Mesenchymal stem cell (in vitro differentiated cells and primary cell): ENCODE measurements at regions not wholly inside any gene's neighbourhood (a gene's known extent, or its start where the extent isn't known, plus 50 kb on each side); places are given as distances from the start of the nearest gene placed in this dataset.

Experiments used
- DNase-seq: peaks from one replicate; pipeline ENCODE4 v3.0.0-alpha.2; 2013
- H2AFZ ChIP-seq: one replicate; pipeline ENCODE4 v1.6.1; 2013; ENCODE audit warnings: low read depth, mild to moderate bottlenecking, control low read depth, inconsistent platforms, low read length, moderate library complexity
- H2AK5ac ChIP-seq: 2 replicates; pipeline ENCODE4 v1.6.1; 2013; ENCODE audit warnings: low read length, moderate library complexity, mild to moderate bottlenecking, inconsistent platforms; ENCODE audit not compliant: severe bottlenecking
- H2BK120ac ChIP-seq: one replicate; pipeline ENCODE4 v1.6.1; 2013; ENCODE audit warnings: low read depth, mild to moderate bottlenecking, inconsistent platforms, low read length, moderate library complexity
- H2BK12ac ChIP-seq, 2 experiments: one replicate each; pipeline ENCODE4 v1.6.1; 2013; ENCODE audit warnings: inconsistent platforms in 2 of 2, low read length in 2 of 2, mild to moderate bottlenecking in 2 of 2, moderate library complexity in 2 of 2, control low read depth in 1 of 2
- H2BK15ac ChIP-seq: one replicate; pipeline ENCODE4 v1.6.1; 2013; ENCODE audit warnings: mild to moderate bottlenecking, low read depth, inconsistent platforms; ENCODE audit not compliant: poor library complexity, severe bottlenecking
- H2BK5ac ChIP-seq: 2 replicates; pipeline ENCODE4 v1.6.1; 2013; ENCODE audit warnings: low read depth, mild to moderate bottlenecking, low read length, control low read depth, inconsistent platforms; ENCODE audit not compliant: poor library complexity, severe bottlenecking
- H3K14ac ChIP-seq, 2 experiments: one replicate each; pipeline ENCODE4 v1.6.1; 2013; ENCODE audit warnings: inconsistent platforms in 2 of 2, low read length in 2 of 2, control low read depth in 1 of 2, mild to moderate bottlenecking in 1 of 2, moderate library complexity in 1 of 2
- H3K18ac ChIP-seq, 2 experiments: one replicate each; pipeline ENCODE4 v1.6.1; 2013; ENCODE audit warnings: inconsistent platforms in 2 of 2, low read length in 2 of 2, control low read depth in 1 of 2, low read depth in 1 of 2, mild to moderate bottlenecking in 1 of 2
- H3K23ac ChIP-seq, 2 experiments: one replicate each; pipeline ENCODE4 v1.6.1; 2013; ENCODE audit warnings: inconsistent platforms in 2 of 2, low read length in 2 of 2, mild to moderate bottlenecking in 2 of 2, moderate library complexity in 2 of 2, control low read depth in 1 of 2
- H3K27ac ChIP-seq: 2 replicates; pipeline ENCODE4 v1.5.1; 2013; ENCODE audit warnings: mild to moderate bottlenecking, moderate library complexity, low read length, control low read depth, inconsistent platforms; ENCODE audit not compliant: poor library complexity, severe bottlenecking
- H3K27me3 ChIP-seq, 2 experiments: 2 replicates each; pipeline versions ENCODE4 v1.6.1 to v1.7.0; 2013; ENCODE audit warnings: low read length in 2 of 2, mild to moderate bottlenecking in 2 of 2, moderate library complexity in 2 of 2, control low read depth in 1 of 2, inconsistent platforms in 1 of 2; ENCODE audit not compliant: control insufficient read depth in 1 of 2, insufficient read depth in 1 of 2
- H3K36me3 ChIP-seq, 2 experiments: 2 replicates each; pipeline versions ENCODE4 v1.6.1 to v1.7.0; 2013; ENCODE audit warnings: low read length in 2 of 2, control low read depth in 1 of 2, inconsistent platforms in 1 of 2, low read depth in 1 of 2, mild to moderate bottlenecking in 1 of 2; ENCODE audit not compliant: insufficient read depth in 2 of 2, control insufficient read depth in 1 of 2
- H3K4ac ChIP-seq, 2 experiments: one replicate each; pipeline ENCODE4 v1.6.1; 2013; ENCODE audit warnings: inconsistent platforms in 2 of 2, low read length in 2 of 2, mild to moderate bottlenecking in 2 of 2, moderate library complexity in 2 of 2, control low read depth in 1 of 2, low read depth in 1 of 2
- H3K4me1 ChIP-seq: 2 replicates; pipeline ENCODE4 v1.6.1; 2013; ENCODE audit warnings: low read depth, low read length, control low read depth; ENCODE audit not compliant: control insufficient read depth, insufficient read depth
- H3K4me2 ChIP-seq: 2 replicates; pipeline ENCODE4 v1.6.1; 2013; ENCODE audit warnings: low read length, mild to moderate bottlenecking, inconsistent platforms; ENCODE audit not compliant: poor library complexity, severe bottlenecking
- H3K4me3 ChIP-seq, 2 experiments: 2 replicates each; pipeline versions ENCODE4 v1.5.1 to v1.7.0; 2013; ENCODE audit warnings: low read length in 2 of 2, mild to moderate bottlenecking in 2 of 2, control low read depth in 1 of 2, low read depth in 1 of 2; ENCODE audit not compliant: insufficient read depth in 1 of 2
- H3K79me1 ChIP-seq: replicated peaks from 2 replicates; pipeline ENCODE4 v1.6.1; 2013; ENCODE audit warnings: mild to moderate bottlenecking, control low read depth, low read length, inconsistent platforms; ENCODE audit not compliant: poor library complexity, severe bottlenecking
- H3K9ac ChIP-seq: 2 replicates; pipeline ENCODE4 v1.7.0; 2013; ENCODE audit warnings: mild to moderate bottlenecking, low read length, moderate library complexity
- H3K9me3 ChIP-seq: 2 replicates; pipeline ENCODE4 v1.7.0; 2013; ENCODE audit warnings: mild to moderate bottlenecking, low read length; ENCODE audit not compliant: control insufficient read depth
- H4K8ac ChIP-seq: one replicate; pipeline ENCODE4 v1.6.1; 2013; ENCODE audit warnings: inconsistent platforms, mild to moderate bottlenecking, low read length, moderate library complexity
- H4K91ac ChIP-seq: one replicate; pipeline ENCODE4 v1.6.1; 2013; ENCODE audit warnings: mild to moderate bottlenecking, low read length, inconsistent platforms
- WGBS: methylation state at CpG from one replicate; pipeline ENCODE4 v1.1.7; 2013; ENCODE audit warnings: mixed read lengths; 5-methylcytosine and 5-hydroxymethylcytosine counted together

DNA sequence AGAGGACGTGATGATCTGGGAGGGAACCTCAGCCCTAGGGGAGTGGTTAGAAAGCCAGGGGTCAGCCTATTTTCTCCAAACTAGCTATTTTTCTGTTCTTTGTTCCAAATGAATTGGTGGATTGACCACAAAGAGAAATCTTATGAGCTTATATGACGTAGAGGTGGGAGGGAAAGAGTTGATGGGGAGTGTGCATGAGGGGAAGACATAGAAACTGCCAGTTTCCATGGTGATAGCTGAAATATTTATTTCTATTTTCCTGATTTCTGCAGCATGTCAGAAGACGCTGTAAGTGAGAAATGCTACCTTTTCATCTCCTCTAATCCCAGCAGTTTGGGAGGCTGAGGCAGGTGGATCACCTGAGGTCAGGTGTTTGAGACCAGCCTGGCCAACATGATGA lies 51.4 kb upstream of the CISTR start:
- Histone ChIP-seq H3K4ac (no peak overlapping the region), H3K23ac (no peak overlapping the region), H3K27ac (no peak overlapping the region), H3K14ac (no peak overlapping the region), H2AK5ac (no peak overlapping the region), H2BK5ac (no peak overlapping the region), H3K4me1 (peaks cover 2% of the 10 kb centered on the region), H3K36me3 (no peaks in the 10 kb centered on the region), H2BK120ac (no peak overlapping the region), H3K9ac (no peak overlapping the region), H3K4me3 (no peak overlapping the region), H3K27me3 (peaks cover 46 to 54% of the 10 kb centered on the region in 2 experiments), H2AFZ (no peak overlapping the region), H4K8ac (no peak overlapping the region), H3K4me2 (no peak overlapping the region), H3K18ac (no peak overlapping the region), H2BK12ac (no peak overlapping the region), H3K9me3 (no peaks in the 10 kb centered on the region), H4K91ac (no peak overlapping the region), H2BK15ac (no peak overlapping the region), H3K79me1 (no peaks in the 10 kb centered on the region)
- WGBS = 65% methylated on average over 3 of the region's 3 CpGs
- DNase-seq = no peak

DNA sequence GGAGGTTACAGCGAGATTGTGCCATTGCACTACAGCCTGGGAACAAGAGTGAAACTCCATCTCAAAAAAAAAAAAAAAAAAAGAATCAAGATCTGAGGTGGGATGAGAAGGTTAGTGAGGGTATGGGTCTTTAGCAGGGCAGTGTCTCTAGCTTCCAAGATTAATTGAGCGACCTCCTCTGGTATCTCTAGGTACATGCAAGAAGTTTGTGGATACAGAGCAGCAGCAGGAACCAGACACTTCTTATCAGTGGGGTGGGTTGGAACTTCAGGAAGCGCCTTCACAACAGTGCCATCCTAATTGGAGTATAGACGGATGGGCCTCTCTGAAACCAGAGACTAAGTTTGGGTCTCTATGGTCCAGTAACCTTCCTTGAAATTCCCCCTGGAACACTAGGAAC lies 51.9 kb upstream of the CISTR start:
- Histone ChIP-seq H2BK15ac (no peak overlapping the region), H3K18ac (no peak overlapping the region)
- 73% methylated on average over 3 of the region's 4 CpGs for WGBS

DNA sequence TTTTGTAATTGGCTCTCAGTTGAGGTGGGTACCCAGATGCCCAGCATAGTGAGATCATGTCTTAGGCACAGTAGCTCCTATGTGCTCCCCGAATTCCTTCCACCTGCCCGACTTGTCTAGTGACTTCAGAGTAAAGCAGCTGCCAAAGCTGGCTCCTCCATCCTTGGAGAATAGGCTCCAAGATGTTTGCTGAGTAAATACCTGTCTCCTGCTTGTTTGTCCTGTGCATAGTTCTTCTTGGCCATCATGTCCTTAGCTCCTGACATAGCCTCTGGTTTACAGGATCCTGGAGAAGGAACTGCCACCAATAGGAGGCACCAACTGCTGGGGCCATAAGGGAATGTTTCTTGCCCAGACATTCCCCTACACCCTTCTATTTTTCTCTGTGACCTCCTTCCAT lies 52.6 kb upstream of the CISTR start:
- Histone ChIP-seq H2BK15ac (no peak overlapping the region), H3K79me1 (no peaks in the 10 kb centered on the region), H2AFZ (no peak overlapping the region), H3K4me2 (no peak overlapping the region), H4K8ac (no peak overlapping the region), H2AK5ac (no peak overlapping the region), H3K4me1 (peaks cover 2% of the 10 kb centered on the region), H3K9ac (no peak overlapping the region), H3K36me3 (no peaks in the 10 kb centered on the region), H3K4me3 (no peak overlapping the region), H3K23ac (no peak overlapping the region), H4K91ac (no peak overlapping the region), H3K9me3 (no peaks in the 10 kb centered on the region), H2BK5ac (no peak overlapping the region), H2BK120ac (no peak overlapping the region), H3K4ac (no peak overlapping the region), H3K27ac (no peak overlapping the region), H3K14ac (no peak overlapping the region), H3K18ac (no peak overlapping the region), H3K27me3 (peaks cover 46 to 55% of the 10 kb centered on the region in 2 experiments), H2BK12ac (no peak overlapping the region)
- 92% methylated on average over 2 of the region's 2 CpGs for WGBS
- no peak for DNase-seq

More for the DNA sequence above, 51.9 kb upstream of the CISTR start:
- H3K23ac ChIP-seq = no peak overlapping the region
- H3K4ac ChIP-seq = no peak overlapping the region
- no peak overlapping the region for H2BK120ac ChIP-seq
- H2AFZ ChIP-seq = no peak overlapping the region
- no peak overlapping the region for H3K4me2 ChIP-seq
- no peak overlapping the region for H2AK5ac ChIP-seq
- H3K4me3 ChIP-seq = no peak overlapping the region
- H3K14ac ChIP-seq = no peak overlapping the region
- H4K8ac ChIP-seq = no peak overlapping the region
- no peak overlapping the region for H3K9ac ChIP-seq
- no peaks in the 10 kb centered on the region for H3K36me3 ChIP-seq
- H3K27me3 ChIP-seq = peaks cover 46 to 54% of the 10 kb centered on the region in 2 experiments
- H3K27ac ChIP-seq = no peak overlapping the region
- H2BK12ac ChIP-seq = no peak overlapping the region
- no peaks in the 10 kb centered on the region for H3K9me3 ChIP-seq
- H4K91ac ChIP-seq = no peak overlapping the region
- H3K79me1 ChIP-seq = no peaks in the 10 kb centered on the region
- no peak overlapping the region for H2BK5ac ChIP-seq
- peaks cover 2% of the 10 kb centered on the region for H3K4me1 ChIP-seq
- DNase-seq = no peak

DNA sequence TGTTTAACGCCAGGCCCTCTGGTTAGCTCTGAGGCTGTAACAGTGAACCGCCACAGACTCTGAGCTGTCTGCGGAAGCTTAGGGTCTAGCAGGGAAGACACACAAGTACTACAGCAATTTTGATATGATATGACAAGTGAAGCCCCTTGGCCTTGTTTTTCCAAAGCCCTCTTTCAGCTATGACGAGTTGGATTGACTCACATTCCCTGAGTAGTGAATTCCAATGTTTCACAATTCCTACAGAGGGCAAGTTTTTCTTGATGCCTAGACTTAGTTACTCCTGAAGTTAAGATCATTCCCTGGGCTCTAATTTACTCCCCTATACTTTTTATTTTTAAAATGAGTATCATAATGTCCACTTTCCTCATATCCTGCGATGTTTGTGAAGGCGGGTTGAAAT lies 53.3 kb upstream of the CISTR start:
- Histone ChIP-seq H2AK5ac (no peak overlapping the region), H3K4me3 (no peak overlapping the region), H3K27ac (no peak overlapping the region), H2BK15ac (no peak overlapping the region), H3K18ac (no peak overlapping the region), H2BK12ac (no peak overlapping the region), H3K9me3 (no peaks in the 10 kb centered on the region), H3K4ac (no peak overlapping the region), H3K27me3 (peaks cover 51 to 57% of the 10 kb centered on the region in 2 experiments), H2BK120ac (no peak overlapping the region), H3K4me1 (peaks cover 2% of the 10 kb centered on the region), H3K14ac (no peak overlapping the region), H3K23ac (no peak overlapping the region), H3K9ac (no peak overlapping the region), H3K36me3 (no peaks in the 10 kb centered on the region), H4K8ac (no peak overlapping the region), H2AFZ (no peak overlapping the region), H2BK5ac (no peak overlapping the region), H3K79me1 (no peaks in the 10 kb centered on the region), H3K4me2 (no peak overlapping the region), H4K91ac (no peak overlapping the region)
- DNase-seq = peak; percentile 55
- 78% methylated on average over 4 of the region's 6 CpGs for WGBS
